ENCODE measurements at regions not wholly inside any gene's neighbourhood (a gene's known extent, or its start where the extent isn't known, plus 50 kb on each side); places are given as distances from the start of the nearest gene placed in this dataset.

GRCh38 chr1:232470711-232471110 is 159.2 kb downstream of the SIPA1L2 start:
- Histone ChIP-seq H4K20me1 (replicated peaks; ENCODE audit: control insufficient read depth, extremely low read depth, insufficient read depth, low read length) (no peaks in the 10 kb centered on the region), H3K4me1 (ENCODE audit: control insufficient read depth, extremely low read depth, insufficient read depth, low read length) (peaks cover 17% of the 10 kb centered on the region), H3K27ac (ENCODE audit: insufficient read depth, low read depth, low read length) (no peak overlapping the region), H3K4me2 (ENCODE audit: insufficient read depth, low read length) (no peak overlapping the region), H3K79me2 (ENCODE audit: control insufficient read depth, insufficient read depth, low read length) (no peaks in the 10 kb centered on the region), H3K27me3 (ENCODE audit: control insufficient read depth in 2 of 2, insufficient read depth in 2 of 2, low read length in 2 of 2) (no peaks in the 10 kb centered on the region), H3K4me3 (replicated peaks in 1 of 3; ENCODE audit: insufficient read depth in 1 of 3, low read depth in 1 of 3, low read length in 3 of 3) (no peak overlapping the region), H3K9me1 (replicated peaks; ENCODE audit: control insufficient read depth, extremely low read depth, insufficient read depth, low read length) (no peaks in the 10 kb centered on the region), H3K9ac (replicated peaks; ENCODE audit: extremely low read depth, insufficient read depth, low read length) (no peak overlapping the region), H3K9me3 (replicated peaks; ENCODE audit: control insufficient read depth, insufficient read depth, low read length) (no peaks in the 10 kb centered on the region), H3K36me3 (ENCODE audit: control insufficient read depth in 2 of 2, extremely low read depth in 1 of 2, insufficient read depth in 2 of 2, low read length in 2 of 2) (no peaks in the 10 kb centered on the region), H2AFZ (ENCODE audit: low read depth, low read length) (no peak overlapping the region)
- DNase-seq (ENCODE audit: low read depth, low spot score) (no peak), FAIRE-seq (no peak)
- CTCF ChIA-PET, result no interaction called here
- intact Hi-C loops (cut with micrococcal nuclease), result loop anchor here (5.0 kb wide), 1 partner anchor 157 kb away; no protein-coding TSS in a partner anchor
- TF ChIP-seq FOS (IDR thresholded peaks at IDR 0.05; ENCODE audit: borderline replicate concordance, insufficient read depth, low read length), result no peak
- no TSS peak for BruUV-seq (replicated peaks)
- POLR2A ChIA-PET, result no interaction called here
- dilution Hi-C loops (cut with MboI; ENCODE audit: extremely low pct_ligation_motif_present, low sequenced_read_pairs), result no loop called here

DNA sequence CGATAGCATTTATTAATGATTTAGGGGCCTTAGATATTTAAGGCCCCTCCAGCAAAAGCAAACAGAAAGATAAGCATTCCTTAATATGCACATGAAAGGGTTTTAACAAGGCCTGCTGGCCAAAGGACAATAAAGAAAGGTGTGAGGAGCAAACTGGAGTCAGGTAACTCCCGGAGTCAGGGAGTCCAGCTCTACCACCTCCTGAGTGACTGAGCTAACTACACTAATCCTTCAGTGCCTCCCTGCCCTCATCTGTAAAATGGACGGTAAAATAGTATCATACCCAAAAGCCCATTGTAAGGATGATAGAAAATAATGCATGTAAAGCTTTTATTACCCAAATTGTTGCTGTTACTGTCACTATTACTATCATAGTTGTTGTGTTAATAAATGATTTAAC is 161.7 kb downstream of the SIPA1L2 start:
- Histone ChIP-seq H3K9ac (replicated peaks; ENCODE audit: extremely low read depth, insufficient read depth, low read length) (no peak overlapping the region), H3K9me1 (replicated peaks; ENCODE audit: control insufficient read depth, extremely low read depth, insufficient read depth, low read length) (no peaks in the 10 kb centered on the region), H3K4me1 (ENCODE audit: control insufficient read depth, extremely low read depth, insufficient read depth, low read length) (peaks cover 11% of the 10 kb centered on the region), H3K36me3 (ENCODE audit: control insufficient read depth in 2 of 2, extremely low read depth in 1 of 2, insufficient read depth in 2 of 2, low read length in 2 of 2) (no peaks in the 10 kb centered on the region), H3K27me3 (ENCODE audit: control insufficient read depth in 2 of 2, insufficient read depth in 2 of 2, low read length in 2 of 2) (no peaks in the 10 kb centered on the region), H3K4me2 (ENCODE audit: insufficient read depth, low read length) (no peak overlapping the region), H2AFZ (ENCODE audit: low read depth, low read length) (no peak overlapping the region), H3K4me3 (replicated peaks in 1 of 3; ENCODE audit: insufficient read depth in 1 of 3, low read depth in 1 of 3, low read length in 3 of 3) (no peak overlapping the region), H3K9me3 (replicated peaks; ENCODE audit: control insufficient read depth, insufficient read depth, low read length) (no peaks in the 10 kb centered on the region), H3K79me2 (ENCODE audit: control insufficient read depth, insufficient read depth, low read length) (no peaks in the 10 kb centered on the region), H4K20me1 (replicated peaks; ENCODE audit: control insufficient read depth, extremely low read depth, insufficient read depth, low read length) (no peaks in the 10 kb centered on the region), H3K27ac (ENCODE audit: insufficient read depth, low read depth, low read length) (no peak overlapping the region)
- no peak for TF ChIP-seq MYC (IDR thresholded peaks at IDR 0.05; ENCODE audit: low read depth, low read length)
- TF ChIP-seq CTCF (IDR thresholded peaks at IDR 0.05; ENCODE audit: extremely low read depth in 1 of 2, insufficient read depth in 1 of 2, low read depth in 1 of 2, low read length in 2 of 2), result no peak
- TF ChIP-seq JUN (IDR thresholded peaks at IDR 0.05; ENCODE audit: borderline replicate concordance, insufficient read depth, insufficient read length, low read depth), result no peak
- no peak for TF ChIP-seq GATA2 (IDR thresholded peaks at IDR 0.05; ENCODE audit: insufficient read depth, insufficient read length, low read depth, low read length)
- no peak for TF ChIP-seq MAX (IDR thresholded peaks at IDR 0.05; ENCODE audit: insufficient read depth, insufficient read length)
- no peak for TF ChIP-seq FOS (IDR thresholded peaks at IDR 0.05; ENCODE audit: borderline replicate concordance, insufficient read depth, low read length)
- no peak for TF ChIP-seq EZH2 (IDR thresholded peaks at IDR 0.05; ENCODE audit: borderline replicate concordance, low read depth, low read length, severe bottlenecking)
- no peak for TF ChIP-seq POLR2AphosphoS5 (IDR thresholded peaks at IDR 0.05; ENCODE audit: insufficient read depth, low read depth, low read length)
- no peak for TF ChIP-seq POLR2A (IDR thresholded peaks at IDR 0.05; ENCODE audit: low read depth, low read length)
- no peak for FAIRE-seq
- CTCF ChIA-PET, result interaction anchor here (1.0 to 1.8 kb wide), 2 partner anchors 10 to 14 kb away, joined by 3 read pairs; no protein-coding TSS in a partner anchor
- POLR2A ChIA-PET, result no interaction called here
- dilution Hi-C loops (cut with MboI; ENCODE audit: extremely low pct_ligation_motif_present, low sequenced_read_pairs), result no loop called here
- intact Hi-C loops (cut with micrococcal nuclease), result loop anchor here (2.0 kb wide), 1 partner anchor 13 kb away; no protein-coding TSS in a partner anchor
- no TSS peak for BruUV-seq (replicated peaks)
- no peak for DNase-seq (ENCODE audit: low read depth, low spot score)

Measured in endothelial cell of umbilical vein (primary cell).